Lower leg skin (tissue), 4 donors: ENCODE measurements at regions not wholly inside any gene's neighbourhood (a gene's known extent, or its start where the extent isn't known, plus 50 kb on each side); places are given as distances from the start of the nearest gene placed in this dataset.

Source experiments
- DNase-seq, 2 donors: peaks; one replicate each; pipeline ENCODE4 v3.0.0-alpha.2; 2019; ENCODE audit warnings: low spot score in 2 of 2
- H3K4me3 ChIP-seq: fragments of 200-600 bp; sonication (generic); 2 replicates; pipeline ENCODE4 v1.5.1; 2017; ENCODE audit warnings: mild to moderate bottlenecking, low read depth; ENCODE audit not compliant: poor library complexity, severe bottlenecking
- POLR2A ChIP-seq, 2 donors: fragments of 450-650 bp; IDR thresholded peaks; one replicate each; pipeline ENCODE4 v1.6.1; 2016 to 2017; ENCODE audit warnings: antibody characterized with exemption in 2 of 2, mild to moderate bottlenecking in 1 of 2, moderate library complexity in 1 of 2
- WGBS, 2 donors: methylation state at CpG; one replicate each; pipeline ENCODE4 v1.1.5; 2018; 5-methylcytosine and 5-hydroxymethylcytosine counted together
- intact Hi-C: fragments of 100-400 bp; cut with DNase I; formaldehyde crosslinking; loops from one replicate; pipeline ENCODE4 v1.15.0; 2023; ENCODE audit warnings: low total_unique reads
- TF ChIP-seq, protein P1 (sequence below), 3 donors: fragments of 450-650 bp; IDR thresholded peaks; one replicate each; pipeline ENCODE4 v1.5.1; 2016; ENCODE audit warnings: antibody characterized with exemption in 3 of 3, mild to moderate bottlenecking in 3 of 3, moderate library complexity in 2 of 3

DNA sequence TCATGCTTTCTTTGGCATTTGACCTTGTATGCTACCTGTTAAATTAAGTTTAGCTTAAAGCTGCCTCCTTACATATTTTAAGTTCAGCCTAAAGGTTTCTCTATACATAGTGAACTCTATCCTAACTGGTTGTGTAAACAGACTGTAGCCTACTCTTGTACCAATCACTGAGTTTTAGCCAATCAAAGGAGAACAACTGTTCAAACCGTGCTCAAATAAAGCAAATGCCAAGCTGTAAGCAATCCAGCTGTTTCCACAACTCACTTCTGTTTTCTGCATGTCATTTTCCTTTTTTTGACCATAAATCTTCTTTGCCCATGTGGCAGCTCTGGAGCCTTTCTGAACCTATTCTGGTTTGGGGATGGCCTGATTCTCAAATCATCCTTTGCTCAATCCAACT is 1603.8 kb upstream of the ACVR2A start:
- intact Hi-C loops, result no loop called here
- 22 to 26% methylated on average over 1 of the region's 1 CpG for WGBS, 2 donors
- no peak for DNase-seq
- no peak overlapping the region for H3K4me3 ChIP-seq
- TF ChIP-seq, protein P1, sequence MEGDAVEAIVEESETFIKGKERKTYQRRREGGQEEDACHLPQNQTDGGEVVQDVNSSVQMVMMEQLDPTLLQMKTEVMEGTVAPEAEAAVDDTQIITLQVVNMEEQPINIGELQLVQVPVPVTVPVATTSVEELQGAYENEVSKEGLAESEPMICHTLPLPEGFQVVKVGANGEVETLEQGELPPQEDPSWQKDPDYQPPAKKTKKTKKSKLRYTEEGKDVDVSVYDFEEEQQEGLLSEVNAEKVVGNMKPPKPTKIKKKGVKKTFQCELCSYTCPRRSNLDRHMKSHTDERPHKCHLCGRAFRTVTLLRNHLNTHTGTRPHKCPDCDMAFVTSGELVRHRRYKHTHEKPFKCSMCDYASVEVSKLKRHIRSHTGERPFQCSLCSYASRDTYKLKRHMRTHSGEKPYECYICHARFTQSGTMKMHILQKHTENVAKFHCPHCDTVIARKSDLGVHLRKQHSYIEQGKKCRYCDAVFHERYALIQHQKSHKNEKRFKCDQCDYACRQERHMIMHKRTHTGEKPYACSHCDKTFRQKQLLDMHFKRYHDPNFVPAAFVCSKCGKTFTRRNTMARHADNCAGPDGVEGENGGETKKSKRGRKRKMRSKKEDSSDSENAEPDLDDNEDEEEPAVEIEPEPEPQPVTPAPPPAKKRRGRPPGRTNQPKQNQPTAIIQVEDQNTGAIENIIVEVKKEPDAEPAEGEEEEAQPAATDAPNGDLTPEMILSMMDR (IDR thresholded peaks at IDR 0.05), result no peak
- no peak for TF ChIP-seq POLR2A (IDR thresholded peaks at IDR 0.05)

DNA sequence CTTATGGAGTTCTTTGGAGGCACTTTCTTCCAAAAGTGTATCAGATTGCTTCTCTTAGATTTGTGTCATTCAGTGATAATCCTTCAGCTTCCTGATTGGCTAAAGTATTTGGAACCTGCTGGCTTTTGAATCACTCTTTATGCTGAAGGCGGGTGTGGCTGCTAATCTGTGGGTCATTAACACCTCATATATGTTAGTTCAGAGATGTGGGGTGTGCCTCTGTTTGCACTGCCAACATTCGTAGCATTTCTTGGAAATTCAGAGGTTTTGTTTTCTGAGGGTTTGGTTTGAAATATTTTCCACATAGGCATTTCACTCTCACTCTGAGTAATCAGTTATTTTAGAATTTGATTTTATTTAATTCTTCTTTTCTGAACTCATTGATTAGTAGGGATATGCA is 1604.4 kb upstream of the ACVR2A start:
- H3K4me3 ChIP-seq, result no peak overlapping the region
- no peak for DNase-seq
- intact Hi-C loops, result no loop called here
- TF ChIP-seq, protein P1 (IDR thresholded peaks at IDR 0.05), result no peak
- WGBS, 2 donors, result 21 to 28% methylated on average over 2 of the region's 2 CpGs

DNA sequence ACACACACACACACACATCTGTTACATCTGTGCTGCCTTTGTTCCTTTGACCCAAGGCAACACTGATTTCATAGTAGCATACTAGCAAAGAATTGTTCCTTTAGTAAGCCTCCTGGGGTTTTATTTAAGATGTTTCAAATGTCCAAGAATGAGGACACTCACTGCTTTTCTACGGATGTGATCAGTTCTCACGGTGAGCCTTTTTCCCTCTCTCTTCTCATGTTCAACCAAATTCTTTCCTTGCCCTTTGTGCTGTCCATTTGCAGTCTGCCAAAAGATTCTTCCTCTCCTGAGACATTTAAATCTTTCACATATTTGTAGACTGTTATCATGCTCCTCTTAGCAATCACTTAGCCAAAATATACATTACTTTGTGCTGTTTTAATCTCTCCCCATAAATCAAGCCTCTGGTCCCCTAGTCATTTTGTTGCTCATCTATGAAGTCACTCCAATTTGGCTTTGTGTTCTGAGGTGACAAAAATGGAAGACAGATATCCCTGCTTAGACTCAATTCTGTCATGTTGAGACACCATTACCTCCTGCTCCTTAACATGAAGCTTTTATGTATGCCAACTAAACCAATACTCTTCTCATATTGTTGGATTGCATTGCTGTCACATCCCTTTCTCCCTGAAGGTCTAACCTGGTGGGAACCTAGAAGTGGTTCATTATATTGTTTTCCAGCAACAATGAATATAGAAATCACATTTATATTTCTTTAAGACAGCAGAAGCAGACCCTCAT is 1605.3 kb upstream of the ACVR2A start:
- 57 to 58% methylated on average over 2 of the region's 2 CpGs for WGBS, 2 donors
- DNase-seq, result no peak
- intact Hi-C loops, result no loop called here
- no peak overlapping the region for H3K4me3 ChIP-seq
- TF ChIP-seq POLR2A (IDR thresholded peaks at IDR 0.05), result no peak
- TF ChIP-seq, protein P1 (IDR thresholded peaks at IDR 0.05), result no peak

DNA sequence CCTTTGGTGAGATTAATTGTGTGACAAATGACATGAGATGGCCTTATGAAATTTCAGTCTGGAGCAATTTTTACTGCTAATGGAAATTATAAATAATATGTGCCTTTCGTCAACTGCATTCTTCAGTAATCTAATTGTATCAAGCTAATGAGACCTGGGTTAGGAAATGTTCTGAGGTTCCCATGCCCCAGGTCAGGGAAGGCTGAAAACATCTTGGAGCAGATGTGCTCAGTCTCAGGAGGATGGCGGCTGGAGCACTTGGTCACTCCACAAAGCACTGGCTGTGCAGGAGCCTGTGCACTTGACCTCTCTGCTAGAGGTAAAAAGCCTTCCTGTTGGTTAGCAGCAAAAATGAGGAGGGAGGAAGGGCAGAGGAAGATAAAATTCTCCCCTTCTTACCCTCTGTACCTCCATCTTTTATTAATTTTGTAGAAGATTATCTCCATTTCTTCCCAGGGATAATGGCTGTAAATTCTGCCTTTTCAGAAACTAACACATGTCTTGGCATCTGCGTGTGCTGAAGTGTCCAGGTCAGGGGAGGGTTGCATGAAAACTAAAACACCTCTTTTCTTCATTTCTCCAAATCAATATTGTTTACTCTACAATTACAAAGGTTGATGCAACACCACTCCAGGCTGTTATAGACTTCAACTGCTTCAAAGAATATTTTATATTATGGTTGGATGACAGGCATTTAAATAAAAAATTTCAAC is 1606.4 kb upstream of the ACVR2A start:
- no peak overlapping the region for H3K4me3 ChIP-seq
- intact Hi-C loops, result no loop called here
- DNase-seq, result no peak
- no peak for TF ChIP-seq POLR2A (IDR thresholded peaks at IDR 0.05)
- TF ChIP-seq, protein P1 (IDR thresholded peaks at IDR 0.05), result no peak
- 88 to 89% methylated on average over 3 of the region's 3 CpGs for WGBS, 2 donors

DNA sequence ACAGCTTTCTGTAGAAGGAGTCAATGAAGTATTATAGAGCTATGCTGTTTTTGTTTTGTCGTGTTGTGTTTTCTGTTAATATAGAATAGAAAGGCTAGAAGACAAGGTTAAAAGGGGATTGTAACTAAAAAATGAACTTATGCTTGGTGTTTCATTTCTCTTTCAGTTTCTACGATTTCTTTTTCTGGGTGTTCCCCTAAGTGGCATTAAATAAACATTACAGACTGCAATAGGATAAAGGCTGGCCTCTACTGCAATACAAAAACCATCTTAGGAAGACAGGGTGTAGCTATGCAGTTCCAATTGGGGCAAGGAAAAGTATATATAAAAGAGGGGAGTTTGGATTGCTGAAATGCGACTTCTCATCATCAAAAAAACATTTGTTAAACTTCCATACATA is 1609.7 kb upstream of the ACVR2A start:
- 82 to 85% methylated on average over 3 of the region's 3 CpGs for WGBS, 2 donors
- H3K4me3 ChIP-seq, result no peak overlapping the region
- DNase-seq, result no peak
- intact Hi-C loops, result no loop called here
- TF ChIP-seq, protein P1 (IDR thresholded peaks at IDR 0.05), result no peak
- TF ChIP-seq POLR2A (IDR thresholded peaks at IDR 0.05), result no peak
